ENCODE measurements at regions not wholly inside any gene's neighbourhood (a gene's known extent, or its start where the extent isn't known, plus 50 kb on each side); places are given as distances from the start of the nearest gene placed in this dataset.

DNA sequence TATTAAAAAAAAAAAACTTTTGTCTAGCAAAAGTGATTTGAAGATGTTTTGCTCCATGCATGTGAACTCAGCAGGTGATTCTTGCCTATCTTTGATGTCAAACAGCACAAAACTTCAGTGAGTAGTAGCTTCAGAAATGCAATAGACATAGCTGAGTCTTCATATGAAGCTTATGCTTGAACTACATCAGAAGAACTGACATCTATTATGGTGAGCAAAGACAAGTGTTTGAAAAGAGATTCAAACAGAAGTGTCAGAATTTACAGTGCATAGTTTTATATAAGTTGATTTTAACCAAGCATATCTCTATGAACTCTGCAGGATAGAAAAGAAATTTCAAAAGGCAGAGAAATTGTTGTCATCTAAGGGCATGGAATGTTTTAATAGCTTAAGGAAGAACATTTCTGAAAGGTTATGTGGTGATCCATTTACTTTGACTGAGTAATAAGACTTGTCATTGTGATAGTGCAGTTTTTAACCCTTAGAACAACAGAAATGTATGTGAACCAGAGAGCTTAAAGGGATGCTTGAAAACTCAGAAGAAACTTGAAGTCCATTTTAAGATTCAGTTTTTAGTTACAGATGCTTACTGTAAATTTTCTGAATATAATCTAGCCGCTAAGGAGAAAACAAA is 351.4 kb downstream of the MDFIC start:
- no peaks in the 10 kb centered on the region for H3K27me3 Mint-ChIP-seq
- no peaks in the 10 kb centered on the region for H3K4me1 Mint-ChIP-seq (ENCODE audit: low read depth)
- H3K36me3 Mint-ChIP-seq (ENCODE audit: low read depth), result no peaks in the 10 kb centered on the region
- no peak overlapping the region for H3K4me3 Mint-ChIP-seq
- intact Hi-C loops (cut with micrococcal nuclease), result no loop called here
- no peaks in the 10 kb centered on the region for H3K9me3 Mint-ChIP-seq
- H3K27ac Mint-ChIP-seq, result no peak overlapping the region

GRCh38 chr7:115271332-115272235 is 349.7 kb downstream of the MDFIC start:
- Mint-ChIP-seq H3K4me1 (ENCODE audit: low read depth) (no peaks in the 10 kb centered on the region), H3K4me3 (no peak overlapping the region)
- intact Hi-C loops (cut with micrococcal nuclease), result no loop called here

GRCh38 chr7:115269486-115269885 is 347.6 kb downstream of the MDFIC start:
- intact Hi-C loops (cut with micrococcal nuclease), result no loop called here
- no peak overlapping the region for H3K4me3 Mint-ChIP-seq

More at GRCh38 chr7:115271332-115272235, 349.7 kb downstream of the MDFIC start:
- no peaks in the 10 kb centered on the region for H3K27me3 Mint-ChIP-seq
- no peaks in the 10 kb centered on the region for H3K9me3 Mint-ChIP-seq
- no peaks in the 10 kb centered on the region for H3K36me3 Mint-ChIP-seq (ENCODE audit: low read depth)
- H3K27ac Mint-ChIP-seq, result no peak overlapping the region

GRCh38 chr7:115267503-115267902 is 345.6 kb downstream of the MDFIC start:
- intact Hi-C loops (cut with micrococcal nuclease), result no loop called here
- Mint-ChIP-seq H3K4me1 (ENCODE audit: low read depth) (no peaks in the 10 kb centered on the region), H3K4me3 (no peak overlapping the region), H3K36me3 (ENCODE audit: low read depth) (no peaks in the 10 kb centered on the region), H3K9me3 (peaks cover 6% of the 10 kb centered on the region), H3K27ac (no peak overlapping the region), H3K27me3 (no peaks in the 10 kb centered on the region)

More at GRCh38 chr7:115269486-115269885, 347.6 kb downstream of the MDFIC start:
- no peaks in the 10 kb centered on the region for H3K36me3 Mint-ChIP-seq (ENCODE audit: low read depth)
- peaks cover 5% of the 10 kb centered on the region for H3K9me3 Mint-ChIP-seq
- H3K27me3 Mint-ChIP-seq, result no peaks in the 10 kb centered on the region
- H3K4me1 Mint-ChIP-seq (ENCODE audit: low read depth), result no peaks in the 10 kb centered on the region
- no peak overlapping the region for H3K27ac Mint-ChIP-seq

- intact Hi-C loops (cut with micrococcal nuclease), result no loop called here
- no peak overlapping the region for H3K27ac Mint-ChIP-seq
Measured at GRCh38 chr7:115260381-115260780, 338.5 kb downstream of the MDFIC start.

DNA sequence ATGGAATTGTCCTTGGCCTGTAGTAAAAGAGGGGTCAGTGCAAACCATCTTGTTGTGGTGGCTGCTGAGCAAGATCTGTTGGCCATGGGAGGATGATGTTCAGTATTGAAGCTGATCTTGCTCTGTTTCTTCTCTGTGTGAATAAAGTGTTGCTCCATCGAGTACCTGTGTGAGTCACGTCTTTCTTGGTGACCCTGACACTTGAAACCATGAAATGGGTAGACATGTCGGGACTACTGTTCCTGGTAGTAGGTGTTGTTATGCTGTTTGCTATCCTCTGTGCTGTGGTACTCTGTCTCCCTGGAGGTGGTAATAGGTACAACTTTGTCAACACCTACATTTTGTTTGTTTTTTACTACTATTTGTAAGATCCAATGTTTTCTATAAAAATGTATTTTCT is 330.6 kb downstream of the MDFIC start:
- Mint-ChIP-seq H3K36me3 (ENCODE audit: low read depth) (no peaks in the 10 kb centered on the region), H3K27me3 (no peaks in the 10 kb centered on the region), H3K27ac (no peak overlapping the region), H3K9me3 (no peaks in the 10 kb centered on the region), H3K4me3 (no peak overlapping the region), H3K4me1 (ENCODE audit: low read depth) (no peaks in the 10 kb centered on the region)
- intact Hi-C loops (cut with micrococcal nuclease), result no loop called here

More at GRCh38 chr7:115260381-115260780, 338.5 kb downstream of the MDFIC start:
- H3K9me3 Mint-ChIP-seq, result peaks cover 6% of the 10 kb centered on the region
- no peaks in the 10 kb centered on the region for H3K4me1 Mint-ChIP-seq (ENCODE audit: low read depth)
- H3K4me3 Mint-ChIP-seq, result no peak overlapping the region
- no peaks in the 10 kb centered on the region for H3K36me3 Mint-ChIP-seq (ENCODE audit: low read depth)
- H3K27me3 Mint-ChIP-seq, result no peaks in the 10 kb centered on the region

DNA sequence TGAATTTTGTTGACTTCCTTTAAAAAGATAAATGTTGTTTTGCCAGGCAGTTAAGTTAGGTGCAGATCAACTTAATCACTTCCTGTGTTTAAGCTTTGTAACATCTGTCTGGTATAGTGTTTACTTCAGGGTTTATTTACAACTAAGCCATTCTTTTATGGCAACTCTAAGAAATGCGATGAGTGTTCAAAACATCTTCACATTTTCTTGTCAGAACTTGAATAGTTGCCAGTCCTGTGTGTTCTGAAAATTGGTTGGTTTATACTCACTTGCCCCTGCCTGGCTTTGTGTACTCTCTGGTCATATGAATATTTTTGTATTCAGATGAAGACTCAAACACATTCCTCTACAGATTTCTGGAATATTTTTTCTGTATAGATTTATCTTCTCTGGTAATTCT is 327.2 kb downstream of the MDFIC start:
- Mint-ChIP-seq H3K4me3 (no peak overlapping the region), H3K36me3 (ENCODE audit: low read depth) (no peaks in the 10 kb centered on the region), H3K4me1 (ENCODE audit: low read depth) (no peaks in the 10 kb centered on the region), H3K9me3 (no peaks in the 10 kb centered on the region), H3K27ac (no peak overlapping the region), H3K27me3 (no peaks in the 10 kb centered on the region)
- intact Hi-C loops (cut with micrococcal nuclease), result no loop called here

GRCh38 chr7:115241151-115241550 is 319.3 kb downstream of the MDFIC start:
- no peaks in the 10 kb centered on the region for H3K27me3 Mint-ChIP-seq
- intact Hi-C loops (cut with micrococcal nuclease), result no loop called here
- H3K27ac Mint-ChIP-seq, result no peak overlapping the region
- no peaks in the 10 kb centered on the region for H3K4me1 Mint-ChIP-seq (ENCODE audit: low read depth)
- H3K36me3 Mint-ChIP-seq (ENCODE audit: low read depth), result no peaks in the 10 kb centered on the region
- no peak overlapping the region for H3K4me3 Mint-ChIP-seq
- peaks cover 9% of the 10 kb centered on the region for H3K9me3 Mint-ChIP-seq

- Mint-ChIP-seq H3K9me3 (peaks cover 16% of the 10 kb centered on the region), H3K4me1 (ENCODE audit: low read depth) (no peaks in the 10 kb centered on the region), H3K27ac (no peak overlapping the region), H3K27me3 (no peaks in the 10 kb centered on the region), H3K36me3 (ENCODE audit: low read depth) (no peaks in the 10 kb centered on the region), H3K4me3 (no peak overlapping the region)
- intact Hi-C loops (cut with micrococcal nuclease), result no loop called here
Measured at GRCh38 chr7:115240242-115240641, 318.3 kb downstream of the MDFIC start.

DNA sequence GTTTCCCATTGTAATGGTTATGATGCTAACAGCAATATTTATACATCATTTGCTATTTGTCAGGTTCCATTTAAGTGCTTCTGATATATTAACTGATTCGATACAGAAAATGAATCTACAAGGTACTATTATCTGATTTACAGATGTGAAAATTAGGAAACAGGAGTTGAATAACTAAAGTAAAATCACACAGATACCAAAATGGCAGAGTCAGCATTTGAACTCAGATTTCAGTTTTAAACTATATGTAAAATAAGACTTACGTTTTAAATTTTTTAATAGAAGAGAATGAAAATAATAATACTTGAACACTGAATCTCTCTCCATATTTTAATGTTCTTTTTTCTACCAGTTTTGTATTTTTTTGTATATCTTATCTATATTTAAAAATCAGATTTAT is 313.2 kb downstream of the MDFIC start:
- Mint-ChIP-seq H3K36me3 (ENCODE audit: low read depth) (no peaks in the 10 kb centered on the region), H3K27me3 (no peaks in the 10 kb centered on the region), H3K27ac (no peak overlapping the region), H3K4me3 (no peak overlapping the region), H3K9me3 (peaks cover 8% of the 10 kb centered on the region), H3K4me1 (ENCODE audit: low read depth) (no peaks in the 10 kb centered on the region)
- intact Hi-C loops (cut with micrococcal nuclease), result no loop called here

DNA sequence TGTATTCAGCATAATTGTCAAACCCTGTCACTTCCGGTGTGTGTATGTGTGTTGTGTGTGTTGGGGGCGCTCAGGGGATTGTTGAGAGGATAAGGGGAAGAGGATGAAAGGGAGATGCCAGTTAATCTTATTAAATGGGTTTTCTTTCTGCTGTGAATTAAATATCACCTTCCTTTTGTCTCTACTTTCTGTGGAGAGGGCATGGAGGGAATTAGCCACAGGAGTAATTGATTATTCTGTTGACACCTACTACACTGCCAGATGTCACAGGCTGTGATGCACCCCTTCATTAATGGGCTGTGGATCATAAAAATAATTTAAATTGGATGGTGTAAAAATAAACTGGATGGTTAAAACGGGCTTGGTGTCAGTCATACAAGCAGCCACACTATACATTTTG is 311.9 kb downstream of the MDFIC start:
- no peaks in the 10 kb centered on the region for H3K4me1 Mint-ChIP-seq (ENCODE audit: low read depth)
- no peak overlapping the region for H3K27ac Mint-ChIP-seq
- no peaks in the 10 kb centered on the region for H3K27me3 Mint-ChIP-seq
- intact Hi-C loops (cut with micrococcal nuclease), result no loop called here
- H3K9me3 Mint-ChIP-seq, result peaks cover 8% of the 10 kb centered on the region
- no peak overlapping the region for H3K4me3 Mint-ChIP-seq
- no peaks in the 10 kb centered on the region for H3K36me3 Mint-ChIP-seq (ENCODE audit: low read depth)

GRCh38 chr7:115232041-115232440 is 310.1 kb downstream of the MDFIC start:
- peaks cover 8% of the 10 kb centered on the region for H3K9me3 Mint-ChIP-seq
- H3K4me3 Mint-ChIP-seq, result no peak overlapping the region
- H3K27ac Mint-ChIP-seq, result no peak overlapping the region
- H3K27me3 Mint-ChIP-seq, result no peaks in the 10 kb centered on the region
- H3K36me3 Mint-ChIP-seq (ENCODE audit: low read depth), result no peaks in the 10 kb centered on the region
- no peaks in the 10 kb centered on the region for H3K4me1 Mint-ChIP-seq (ENCODE audit: low read depth)
- intact Hi-C loops (cut with micrococcal nuclease), result no loop called here

DNA sequence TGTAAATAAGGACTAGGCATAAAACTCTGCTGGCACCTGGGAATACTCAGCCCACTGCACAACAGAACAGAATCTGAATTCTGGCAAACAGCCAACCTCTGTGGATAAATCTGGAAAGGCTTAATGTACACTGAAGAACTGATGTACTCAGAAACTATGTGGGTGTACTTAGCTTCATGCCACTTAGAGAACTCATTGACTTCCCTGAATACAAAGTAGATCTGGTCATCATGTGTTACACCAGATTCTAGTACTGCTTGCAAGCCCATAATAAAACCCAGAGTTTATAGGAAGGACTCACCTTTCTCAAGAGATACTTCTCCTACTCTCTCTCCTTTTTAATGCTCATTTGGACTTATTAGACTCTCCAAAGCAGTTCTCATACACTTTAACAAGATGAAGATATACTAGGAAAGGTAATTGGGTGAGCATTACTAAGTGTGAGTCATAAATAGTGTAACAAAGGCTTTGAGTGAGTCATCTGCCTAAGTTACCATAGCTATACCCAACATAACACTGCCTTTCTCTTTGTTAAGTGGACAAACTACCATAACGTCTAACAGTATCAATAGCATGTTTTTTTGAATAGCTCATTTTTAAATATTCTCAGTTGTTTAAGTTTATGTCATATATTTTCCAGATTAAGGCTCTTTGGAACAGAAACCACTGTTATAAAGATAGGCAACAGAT is 309.1 kb downstream of the MDFIC start:
- Mint-ChIP-seq H3K27ac (no peak overlapping the region), H3K9me3 (peaks cover 8% of the 10 kb centered on the region)
- intact Hi-C loops (cut with micrococcal nuclease), result no loop called here

More for the DNA sequence above, 309.1 kb downstream of the MDFIC start:
- Mint-ChIP-seq H3K4me1 (ENCODE audit: low read depth) (no peaks in the 10 kb centered on the region), H3K27me3 (no peaks in the 10 kb centered on the region), H3K4me3 (no peak overlapping the region), H3K36me3 (ENCODE audit: low read depth) (no peaks in the 10 kb centered on the region)

Measured in dendritic cell treated with granulocyte-macrophage colony-stimulating factor and Interleukin-4, amounts not matched to agents 40 ng/mL and 50 ng/mL, for 4 days (primary cell).